Activated CD8-positive, alpha-beta T cell treated with anti-CD3 and anti-CD28 coated beads, Interleukin-2, amount 10 ng/mL, durations not matched to agents 7 days and 5 days (primary cell): ENCODE measurements at regions not wholly inside any gene's neighbourhood (a gene's known extent, or its start where the extent isn't known, plus 50 kb on each side); places are given as distances from the start of the nearest gene placed in this dataset.

Source experiments
- ATAC-seq: fragments of 150-1000 bp; cut with Tn5 transposase; one replicate; pipeline ENCODE4 v1.10.0; 2021; ENCODE audit warnings: moderate library complexity
- CTCF ChIA-PET: fragments of 350-600 bp; sonication (Branson Sonifier 250); formaldehyde crosslinking; loops from one replicate; lab custom pipeline; 2021; ENCODE audit warnings: antibody characterized with exemption; lab: Charles Lee
- POLR2A ChIA-PET: fragments of 350-600 bp; sonication (Branson Sonifier 250); formaldehyde crosslinking; loops from one replicate; lab custom pipeline; 2021; ENCODE audit warnings: antibody characterized with exemption; lab: Charles Lee
- DNase-seq: peaks from one replicate; pipeline ENCODE4 v3.0.0-alpha.2; 2020
- H3K27ac Mint-ChIP-seq: one replicate; pipeline ENCODE4 v1.8.0; 2021; ENCODE audit warnings: mild to moderate bottlenecking, mixed read lengths
- H3K27me3 Mint-ChIP-seq: one replicate; pipeline ENCODE4 v1.8.0; 2021; ENCODE audit warnings: low read depth, mixed read lengths
- H3K36me3 Mint-ChIP-seq: one replicate; pipeline ENCODE4 v1.8.0; 2021; ENCODE audit warnings: low read depth, mixed read lengths
- H3K4me1 Mint-ChIP-seq: one replicate; pipeline ENCODE4 v1.8.0; 2021; ENCODE audit warnings: low read depth, mixed read lengths
- H3K4me3 Mint-ChIP-seq: one replicate; pipeline ENCODE4 v1.8.0; 2021; ENCODE audit warnings: mild to moderate bottlenecking, mixed read lengths
- H3K9me3 Mint-ChIP-seq: one replicate; pipeline ENCODE4 v1.8.0; 2022; ENCODE audit warnings: mixed read lengths; ENCODE audit not compliant: insufficient read depth

GRCh38 chr10:10489076-10489475 is 528.6 kb upstream of the CELF2 start:
- ChIA-PET CTCF (no interaction called here), POLR2A (no interaction called here)
- H3K27ac Mint-ChIP-seq: no peak overlapping the region
- H3K9me3 Mint-ChIP-seq: no peaks in the 10 kb centered on the region
- DNase-seq (no peak), ATAC-seq (no peak)
- no peaks in the 10 kb centered on the region for H3K4me1 Mint-ChIP-seq
- no peaks in the 10 kb centered on the region for H3K36me3 Mint-ChIP-seq
- no peaks in the 10 kb centered on the region for H3K27me3 Mint-ChIP-seq
- H3K4me3 Mint-ChIP-seq: no peak overlapping the region

- ChIA-PET CTCF (no interaction called here), POLR2A (no interaction called here)
- DNase-seq: no peak
- no peak overlapping the region for H3K4me3 Mint-ChIP-seq
- no peaks in the 10 kb centered on the region for H3K36me3 Mint-ChIP-seq
- no peak for ATAC-seq
- no peaks in the 10 kb centered on the region for H3K27me3 Mint-ChIP-seq
- no peak overlapping the region for H3K27ac Mint-ChIP-seq
- no peaks in the 10 kb centered on the region for H3K4me1 Mint-ChIP-seq
- no peaks in the 10 kb centered on the region for H3K9me3 Mint-ChIP-seq
Measured at GRCh38 chr10:10489805-10490571, 527.7 kb upstream of the CELF2 start.

- ChIA-PET CTCF (no interaction called here), POLR2A (no interaction called here)
- DNase-seq: no peak
- Mint-ChIP-seq H3K27ac (no peak overlapping the region), H3K27me3 (no peaks in the 10 kb centered on the region), H3K9me3 (no peaks in the 10 kb centered on the region), H3K4me3 (no peak overlapping the region), H3K36me3 (no peaks in the 10 kb centered on the region), H3K4me1 (no peaks in the 10 kb centered on the region)
- no peak for ATAC-seq
Measured at GRCh38 chr10:10490581-10490980, 527.1 kb upstream of the CELF2 start.

GRCh38 chr10:10492420-10492819 is 525.3 kb upstream of the CELF2 start:
- ChIA-PET CTCF (no interaction called here), POLR2A (no interaction called here)
- ATAC-seq: no peak
- H3K9me3 Mint-ChIP-seq: no peaks in the 10 kb centered on the region
- H3K27me3 Mint-ChIP-seq: no peaks in the 10 kb centered on the region
- no peaks in the 10 kb centered on the region for H3K36me3 Mint-ChIP-seq
- no peaks in the 10 kb centered on the region for H3K4me1 Mint-ChIP-seq
- DNase-seq: no peak
- H3K4me3 Mint-ChIP-seq: no peak overlapping the region
- H3K27ac Mint-ChIP-seq: no peak overlapping the region

GRCh38 chr10:10493833-10494232 is 523.8 kb upstream of the CELF2 start:
- Mint-ChIP-seq H3K4me1 (no peaks in the 10 kb centered on the region), H3K9me3 (no peaks in the 10 kb centered on the region), H3K27ac (no peak overlapping the region), H3K36me3 (no peaks in the 10 kb centered on the region), H3K4me3 (no peak overlapping the region), H3K27me3 (no peaks in the 10 kb centered on the region)
- ChIA-PET CTCF (no interaction called here), POLR2A (no interaction called here)
- ATAC-seq: no peak
- DNase-seq: no peak

- CTCF ChIA-PET: no interaction called here
- Mint-ChIP-seq H3K27me3 (no peaks in the 10 kb centered on the region), H3K4me3 (no peak overlapping the region), H3K36me3 (no peaks in the 10 kb centered on the region), H3K4me1 (no peaks in the 10 kb centered on the region), H3K27ac (no peak overlapping the region), H3K9me3 (no peaks in the 10 kb centered on the region)
- DNase-seq (no peak), ATAC-seq (no peak)
- POLR2A ChIA-PET: no interaction called here
Measured at GRCh38 chr10:10497245-10497644, 520.4 kb upstream of the CELF2 start.

GRCh38 chr10:10498781-10499180 is 518.9 kb upstream of the CELF2 start:
- Mint-ChIP-seq H3K4me3 (no peak overlapping the region), H3K9me3 (no peaks in the 10 kb centered on the region), H3K27me3 (no peaks in the 10 kb centered on the region), H3K36me3 (no peaks in the 10 kb centered on the region), H3K27ac (no peak overlapping the region), H3K4me1 (no peaks in the 10 kb centered on the region)
- DNase-seq: no peak
- ChIA-PET CTCF (no interaction called here), POLR2A (no interaction called here)
- no peak for ATAC-seq

GRCh38 chr10:10499839-10500238 is 517.8 kb upstream of the CELF2 start:
- POLR2A ChIA-PET: no interaction called here
- H3K4me1 Mint-ChIP-seq: no peaks in the 10 kb centered on the region

GRCh38 chr10:10500937-10501336 is 516.7 kb upstream of the CELF2 start:
- Mint-ChIP-seq H3K4me3 (no peak overlapping the region), H3K27me3 (no peaks in the 10 kb centered on the region), H3K27ac (no peak overlapping the region), H3K4me1 (no peaks in the 10 kb centered on the region), H3K36me3 (no peaks in the 10 kb centered on the region), H3K9me3 (no peaks in the 10 kb centered on the region)
- DNase-seq (no peak), ATAC-seq (no peak)
- CTCF ChIA-PET: no interaction called here
- POLR2A ChIA-PET: no interaction called here

More at GRCh38 chr10:10499839-10500238, 517.8 kb upstream of the CELF2 start:
- no peaks in the 10 kb centered on the region for H3K9me3 Mint-ChIP-seq
- no peak overlapping the region for H3K27ac Mint-ChIP-seq
- ATAC-seq (no peak), DNase-seq (no peak)
- CTCF ChIA-PET: no interaction called here
- no peaks in the 10 kb centered on the region for H3K27me3 Mint-ChIP-seq
- H3K4me3 Mint-ChIP-seq: no peak overlapping the region
- H3K36me3 Mint-ChIP-seq: no peaks in the 10 kb centered on the region

- Mint-ChIP-seq H3K36me3 (no peaks in the 10 kb centered on the region), H3K4me3 (no peak overlapping the region), H3K4me1 (no peaks in the 10 kb centered on the region), H3K27ac (no peak overlapping the region), H3K9me3 (no peaks in the 10 kb centered on the region), H3K27me3 (no peaks in the 10 kb centered on the region)
- DNase-seq (no peak), ATAC-seq (no peak)
- POLR2A ChIA-PET: no interaction called here
- CTCF ChIA-PET: no interaction called here
Measured at GRCh38 chr10:10503772-10504171, 513.9 kb upstream of the CELF2 start.

- Mint-ChIP-seq H3K27ac (no peak overlapping the region), H3K27me3 (no peaks in the 10 kb centered on the region), H3K4me3 (no peak overlapping the region), H3K4me1 (no peaks in the 10 kb centered on the region), H3K9me3 (no peaks in the 10 kb centered on the region), H3K36me3 (no peaks in the 10 kb centered on the region)
- no peak for ATAC-seq
- CTCF ChIA-PET: no interaction called here
- POLR2A ChIA-PET: no interaction called here
- no peak for DNase-seq
Measured at GRCh38 chr10:10508211-10508610, 509.5 kb upstream of the CELF2 start.

- CTCF ChIA-PET: no interaction called here
- no peak for DNase-seq
- no peaks in the 10 kb centered on the region for H3K9me3 Mint-ChIP-seq
Measured at GRCh38 chr10:10510179-10510578, 507.5 kb upstream of the CELF2 start.

GRCh38 chr10:10513067-10513466 is 504.6 kb upstream of the CELF2 start:
- Mint-ChIP-seq H3K36me3 (no peaks in the 10 kb centered on the region), H3K9me3 (no peaks in the 10 kb centered on the region), H3K27ac (no peak overlapping the region), H3K4me1 (no peaks in the 10 kb centered on the region), H3K27me3 (no peaks in the 10 kb centered on the region), H3K4me3 (no peak overlapping the region)
- DNase-seq (no peak), ATAC-seq (no peak)
- POLR2A ChIA-PET: no interaction called here
- CTCF ChIA-PET: no interaction called here

More at GRCh38 chr10:10510179-10510578, 507.5 kb upstream of the CELF2 start:
- POLR2A ChIA-PET: no interaction called here
- ATAC-seq: no peak
- no peak overlapping the region for H3K4me3 Mint-ChIP-seq
- no peaks in the 10 kb centered on the region for H3K27me3 Mint-ChIP-seq
- no peaks in the 10 kb centered on the region for H3K36me3 Mint-ChIP-seq
- no peak overlapping the region for H3K27ac Mint-ChIP-seq
- no peaks in the 10 kb centered on the region for H3K4me1 Mint-ChIP-seq
